Right renal cortex interstitium (tissue), 3 donors: ENCODE measurements at regions not wholly inside any gene's neighbourhood (a gene's known extent, or its start where the extent isn't known, plus 50 kb on each side); places are given as distances from the start of the nearest gene placed in this dataset.

Experiments
- DNase-seq, 3 donors: peaks; one replicate each; pipeline ENCODE4 v3.0.0-alpha.2; 2013; ENCODE audit warnings: low read depth in 3 of 3, low spot score in 2 of 3

GRCh38 chr5:61777292-61777691, 445.2 kb downstream of the ZSWIM6 start:
- no peak for DNase-seq

DNA sequence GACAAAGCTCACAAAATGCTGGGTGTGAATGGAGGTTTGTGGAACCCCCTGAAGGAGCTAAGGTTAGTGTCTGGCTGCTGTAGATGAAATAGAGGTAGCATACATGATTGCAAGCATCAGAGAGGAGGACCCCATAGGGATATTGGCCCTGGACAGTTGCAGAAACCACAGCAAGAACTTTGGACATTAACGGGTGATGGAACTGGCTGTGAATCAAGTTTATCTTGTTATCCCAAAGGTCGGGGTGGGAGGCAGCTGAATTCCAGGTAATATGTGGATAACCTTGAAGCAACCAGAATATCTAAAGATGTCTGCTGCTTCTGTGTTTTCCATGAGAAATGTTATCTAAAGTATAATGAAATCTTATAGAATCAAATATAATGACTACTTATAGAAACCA, 447.7 kb downstream of the ZSWIM6 start:
- DNase-seq = no peak

DNA sequence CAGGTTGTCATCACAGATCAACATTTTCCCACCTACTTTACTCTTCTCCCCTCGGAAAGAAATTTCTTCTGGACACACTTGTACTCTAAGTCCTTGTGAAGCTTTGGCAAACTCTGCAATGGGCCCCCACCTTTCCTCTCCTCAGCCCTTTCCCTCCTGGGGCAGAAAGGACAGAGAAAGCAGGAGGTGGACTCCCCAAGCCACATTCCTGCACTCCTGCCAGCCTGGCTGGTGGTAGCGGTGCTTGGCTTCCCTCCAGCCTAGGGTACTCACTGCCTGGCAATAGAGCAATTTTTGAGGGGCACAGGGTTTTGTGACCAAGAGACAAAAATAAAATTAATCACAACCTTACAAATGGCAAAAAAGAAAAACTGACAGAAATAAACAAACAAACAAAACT, 451.4 kb downstream of the ZSWIM6 start:
- no peak for DNase-seq

DNA sequence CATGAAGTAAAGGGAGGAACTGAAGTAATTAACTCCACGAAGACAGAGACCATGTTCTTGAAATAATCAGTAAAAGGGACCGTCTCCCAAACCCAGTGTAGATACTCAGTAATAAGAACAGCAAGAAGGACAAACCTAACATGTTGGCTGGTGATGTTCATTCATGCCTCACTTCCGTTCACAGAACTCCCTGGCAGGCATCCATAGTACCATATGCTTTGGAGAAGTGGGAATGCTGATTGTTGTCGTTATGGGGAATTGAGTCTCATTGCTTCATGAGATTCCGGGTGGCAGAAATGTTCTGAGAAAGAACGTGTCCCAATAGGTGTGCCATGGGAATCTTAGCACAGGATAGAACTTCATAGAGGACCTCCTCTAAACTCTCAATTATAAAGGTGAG, 452.3 kb downstream of the ZSWIM6 start:
- no peak for DNase-seq

DNA sequence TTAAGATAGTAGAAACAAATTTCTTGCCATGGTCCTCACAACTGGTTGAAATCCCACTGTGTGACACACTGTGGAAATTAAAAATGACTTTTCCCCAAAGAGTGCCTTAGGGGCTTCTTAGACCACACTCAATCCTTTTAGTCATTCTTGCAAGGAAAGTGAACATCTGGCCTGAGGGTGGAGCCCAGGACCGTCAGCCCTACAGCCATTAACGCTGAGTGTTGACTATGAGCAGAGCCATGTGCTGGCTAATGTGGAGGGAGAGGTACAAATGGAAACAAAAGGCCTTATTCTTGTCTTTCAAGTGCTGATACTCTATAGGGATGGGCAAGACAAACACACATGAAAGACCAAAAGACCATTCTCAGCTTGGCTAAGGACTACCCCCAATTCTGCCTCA, 456.5 kb downstream of the ZSWIM6 start:
- no peak for DNase-seq

DNA sequence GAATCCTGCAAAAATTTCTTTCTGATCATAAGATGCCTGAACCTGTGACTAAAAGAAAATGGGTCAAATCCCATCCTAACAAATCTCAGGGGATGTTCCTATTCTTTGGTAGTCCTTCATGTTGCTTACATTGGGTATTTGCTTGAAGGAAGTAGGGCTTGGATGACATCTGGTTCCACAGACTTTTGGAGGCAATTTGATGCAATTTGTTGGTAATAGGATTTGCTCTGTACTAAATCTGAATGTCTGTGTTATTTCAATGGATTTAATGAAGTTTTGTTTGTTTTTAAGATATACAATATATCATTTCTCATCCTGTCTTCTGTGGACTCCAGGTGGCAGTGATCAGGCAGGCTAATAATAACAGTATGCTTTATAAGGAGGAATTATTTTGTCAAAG, 457.9 kb downstream of the ZSWIM6 start:
- DNase-seq = no peak

- no peak for DNase-seq
Observed at GRCh38 chr5:61790678-61791077, 458.6 kb downstream of the ZSWIM6 start.

DNA sequence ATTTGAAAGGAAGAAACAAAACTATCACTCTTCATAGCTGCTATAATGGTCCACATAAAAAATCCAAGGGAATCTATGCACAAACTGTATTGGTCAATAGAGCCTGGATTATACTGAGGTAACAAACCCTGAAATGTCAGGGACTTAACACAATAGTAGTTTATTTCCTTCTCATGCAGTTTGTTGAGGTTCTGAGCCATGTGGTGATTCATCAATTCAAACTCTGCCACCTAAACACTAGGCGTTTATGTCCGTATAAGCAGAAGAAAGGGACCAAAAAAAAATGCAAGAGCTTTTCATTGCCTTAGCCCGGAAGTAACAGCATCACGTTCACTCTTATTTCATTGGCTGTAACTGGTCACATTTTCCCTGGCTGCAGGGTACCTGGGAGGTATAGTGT, 464.7 kb downstream of the ZSWIM6 start:
- no peak for DNase-seq

DNA sequence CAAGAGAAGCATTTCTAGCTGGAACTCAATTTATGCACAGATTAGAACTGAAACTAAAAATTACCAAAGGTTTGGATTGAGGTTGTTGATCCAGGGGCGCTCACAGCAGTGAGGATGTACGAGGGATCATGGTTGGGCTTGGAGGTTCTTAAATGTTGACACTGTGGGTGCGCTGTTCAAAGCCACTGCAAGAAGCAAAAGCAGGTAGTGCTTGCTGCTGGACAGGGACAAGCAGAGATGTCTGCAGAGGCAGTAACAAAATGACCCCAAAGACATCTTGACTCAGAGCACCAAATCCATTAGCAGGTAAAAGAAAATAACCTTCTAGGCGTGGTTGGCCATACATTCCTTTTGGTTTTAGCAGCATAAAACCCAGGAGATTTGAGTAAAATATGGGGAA, 468.4 kb downstream of the ZSWIM6 start:
- DNase-seq = no peak

GRCh38 chr5:61801174-61801573, 469.1 kb downstream of the ZSWIM6 start:
- no peak for DNase-seq

GRCh38 chr5:61802456-61802855, 470.4 kb downstream of the ZSWIM6 start:
- DNase-seq = no peak

GRCh38 chr5:61805101-61805500, 473.0 kb downstream of the ZSWIM6 start:
- DNase-seq = no peak

DNA sequence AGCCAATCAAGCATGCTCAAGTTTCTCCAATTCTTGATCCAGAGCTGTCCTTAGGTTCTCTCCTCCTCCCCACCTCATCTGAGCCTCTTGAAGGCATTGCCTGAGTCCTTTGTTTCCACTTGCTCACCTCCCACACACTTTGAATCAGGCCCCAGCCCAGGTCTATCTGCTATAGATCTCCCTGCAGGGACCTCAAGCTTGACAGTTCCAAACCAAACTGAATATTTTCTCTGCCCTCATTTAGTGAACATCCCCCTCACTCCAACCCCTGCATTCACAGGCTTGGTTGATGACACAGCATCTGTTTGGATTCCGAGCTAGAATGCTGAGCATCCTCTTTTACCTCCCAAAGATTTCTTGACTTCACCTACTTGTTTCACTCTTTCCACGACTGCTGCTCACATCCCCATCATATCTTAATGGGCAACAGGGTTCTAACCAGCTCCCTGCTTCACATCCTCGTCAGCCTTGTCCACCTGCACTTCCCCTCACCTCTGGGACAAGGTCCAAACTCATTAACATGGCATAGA, 474.5 kb downstream of the ZSWIM6 start:
- no peak for DNase-seq

GRCh38 chr5:61808091-61808490, 476.0 kb downstream of the ZSWIM6 start:
- no peak for DNase-seq

GRCh38 chr5:61808909-61809308, 476.9 kb downstream of the ZSWIM6 start:
- DNase-seq = no peak

DNA sequence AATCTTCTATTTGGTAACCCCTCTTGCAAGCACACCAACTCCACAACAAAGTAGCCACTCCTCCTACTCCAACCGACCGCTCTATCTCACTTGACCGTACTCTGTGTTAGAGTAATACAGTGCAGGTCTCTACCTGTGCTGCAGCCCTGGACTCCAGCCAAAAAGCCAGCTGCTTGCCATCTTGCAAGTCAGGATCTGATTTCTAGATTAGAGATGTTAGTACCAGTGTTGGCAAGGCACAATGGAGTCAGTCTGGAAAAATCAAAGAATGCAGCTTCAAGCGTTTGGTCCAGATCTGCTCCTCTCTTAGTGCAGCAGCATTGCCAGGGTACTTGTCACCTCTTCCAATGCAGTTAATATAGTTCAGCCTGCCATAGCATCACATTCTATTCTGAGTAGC, 477.6 kb downstream of the ZSWIM6 start:
- DNase-seq = no peak

DNA sequence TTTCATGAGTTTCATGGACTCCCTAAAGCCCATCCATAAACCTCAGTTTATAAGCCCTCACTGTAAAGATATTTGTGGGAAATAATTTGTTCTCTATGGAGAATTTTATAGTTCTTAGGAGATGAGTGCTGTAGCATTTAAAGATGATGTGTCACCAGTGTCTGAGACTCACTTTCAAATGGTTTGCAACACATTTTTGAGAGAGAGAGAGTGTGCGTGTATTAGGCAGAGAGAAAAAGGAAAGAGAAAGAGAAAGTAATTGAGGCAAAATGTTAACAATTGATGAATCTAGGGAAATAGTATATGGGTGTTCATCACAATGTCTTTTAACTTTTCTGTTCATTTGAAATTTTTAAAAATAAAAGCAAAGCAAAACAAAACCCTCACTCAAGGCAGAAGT, 479.0 kb downstream of the ZSWIM6 start:
- DNase-seq = no peak

DNA sequence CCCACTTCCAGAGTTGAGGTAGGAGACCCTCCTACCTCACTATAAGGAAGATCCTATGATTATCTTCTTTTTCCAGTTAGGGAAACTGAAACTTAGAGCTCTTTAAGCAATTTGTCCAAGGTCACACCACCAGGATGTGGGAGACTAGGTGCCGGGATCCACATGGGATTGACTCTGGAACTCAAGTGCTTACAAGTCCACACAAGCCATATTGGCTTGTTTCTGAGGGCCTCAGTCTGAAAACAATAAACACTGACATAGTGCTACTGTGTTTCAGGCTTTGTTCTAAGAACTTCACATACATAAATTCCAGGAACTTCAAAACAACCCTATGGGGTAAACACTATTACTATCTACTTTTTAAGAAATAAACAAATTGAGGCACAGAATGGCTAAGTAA, 481.3 kb downstream of the ZSWIM6 start:
- no peak for DNase-seq

DNA sequence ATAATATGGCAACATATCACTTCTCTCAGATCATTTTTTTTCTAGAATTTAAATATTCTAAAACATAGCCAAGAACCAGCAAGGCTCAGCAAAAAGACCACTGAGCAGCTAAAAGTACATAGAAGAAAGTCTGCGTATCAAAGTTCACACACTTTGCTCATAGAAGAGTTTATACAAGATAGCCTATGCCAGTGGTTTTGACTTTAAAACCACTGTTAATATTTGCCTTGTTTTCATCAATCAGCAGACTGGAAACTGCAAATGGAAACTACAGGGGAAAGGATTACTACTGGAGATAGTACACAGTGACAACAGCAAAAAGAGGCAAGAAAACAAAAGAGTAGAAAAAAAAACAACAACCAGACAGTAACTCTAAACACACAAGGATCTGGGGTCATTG, 483.3 kb downstream of the ZSWIM6 start:
- no peak for DNase-seq

DNA sequence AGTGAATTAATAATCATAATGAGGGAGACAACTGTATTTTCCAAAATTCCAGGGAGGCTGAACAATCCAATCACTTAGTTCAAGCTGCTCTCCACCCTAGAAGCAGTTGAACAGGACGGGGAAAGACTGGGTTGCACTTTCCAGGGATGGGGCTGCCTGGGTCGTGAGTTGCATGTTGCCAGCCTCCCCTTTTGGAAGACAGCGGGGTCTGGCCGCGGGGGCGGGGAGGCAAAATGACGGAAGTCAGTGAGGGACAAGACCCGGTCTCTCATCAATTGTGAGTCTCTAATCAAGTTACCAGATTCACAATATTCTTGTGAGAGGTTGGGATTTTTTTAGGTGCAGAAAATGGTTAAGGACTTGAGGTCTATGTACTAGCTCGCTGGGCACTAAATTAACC, 484.1 kb downstream of the ZSWIM6 start:
- no peak for DNase-seq

- no peak for DNase-seq
Observed at GRCh38 chr5:61816585-61817450, 484.8 kb downstream of the ZSWIM6 start.

DNA sequence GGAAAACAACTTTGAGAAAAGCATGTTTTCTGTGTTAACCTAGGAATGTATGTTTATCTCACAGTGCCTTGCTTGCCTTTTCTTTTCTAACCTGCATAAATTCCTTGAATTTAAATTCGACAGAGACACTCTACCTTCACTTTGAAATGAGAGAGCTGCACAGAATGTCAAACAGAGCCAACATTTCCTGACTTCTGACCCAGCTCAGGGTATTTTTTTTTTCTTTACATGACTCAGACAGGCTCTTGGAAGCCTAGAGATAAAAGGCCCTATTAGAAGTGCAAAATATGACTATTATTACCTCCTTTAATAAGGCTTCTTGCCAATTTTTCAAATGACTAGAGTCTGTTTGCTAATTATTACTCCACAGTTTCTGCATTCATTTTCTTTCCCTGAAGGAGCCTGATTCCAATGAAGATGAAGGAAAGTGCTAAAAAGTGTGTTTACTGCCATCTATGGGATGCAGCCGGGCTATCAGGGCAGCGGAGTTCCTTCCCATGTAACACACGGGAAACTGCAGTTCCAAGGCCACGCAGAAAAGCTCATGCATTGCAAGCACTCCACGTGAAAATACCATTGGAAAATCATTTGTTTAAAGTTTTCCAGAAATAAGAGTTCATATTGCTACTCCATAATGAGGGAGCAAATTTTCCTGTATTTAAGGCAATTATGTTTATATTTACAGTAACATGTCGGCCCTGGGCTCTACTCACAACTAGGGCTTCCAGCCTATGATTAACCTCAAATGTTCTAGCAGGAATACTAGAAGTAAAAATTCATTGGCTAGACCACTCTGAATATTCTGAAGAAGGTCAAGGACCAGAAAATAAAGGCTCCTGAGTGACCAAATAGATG, 485.6 kb downstream of the ZSWIM6 start:
- DNase-seq = peak; percentile 32 to 49 (median 33)
